ELF-1 (cell line): ENCODE measurements at regions not wholly inside any gene's neighbourhood (a gene's known extent, or its start where the extent isn't known, plus 50 kb on each side); places are given as distances from the start of the nearest gene placed in this dataset.

Source experiments
- DNase-seq: peaks from one replicate; pipeline ENCODE4 v3.0.0-alpha.2; 2016; ENCODE audit warnings: low read depth, low spot score

DNA sequence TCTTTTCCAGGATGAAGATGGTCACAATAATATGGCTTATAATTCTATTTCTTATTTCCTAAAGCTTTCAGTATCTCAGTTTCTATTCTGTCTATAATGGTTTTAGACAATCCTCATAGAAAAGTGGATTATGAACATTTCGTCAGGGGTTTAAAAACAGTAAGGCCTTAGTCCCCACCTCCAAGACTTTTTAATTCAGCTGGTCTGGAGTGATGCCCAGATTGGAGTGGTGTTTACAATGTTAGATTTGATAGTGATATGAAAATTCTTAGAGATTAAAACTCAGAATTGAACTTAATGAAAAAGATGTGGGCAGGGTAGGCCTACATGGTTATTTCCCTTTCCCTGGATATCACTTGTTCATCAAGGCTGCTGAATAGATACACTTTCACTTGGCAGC lies 1238.3 kb downstream of the SORCS3 start:
- no peak for DNase-seq

DNA sequence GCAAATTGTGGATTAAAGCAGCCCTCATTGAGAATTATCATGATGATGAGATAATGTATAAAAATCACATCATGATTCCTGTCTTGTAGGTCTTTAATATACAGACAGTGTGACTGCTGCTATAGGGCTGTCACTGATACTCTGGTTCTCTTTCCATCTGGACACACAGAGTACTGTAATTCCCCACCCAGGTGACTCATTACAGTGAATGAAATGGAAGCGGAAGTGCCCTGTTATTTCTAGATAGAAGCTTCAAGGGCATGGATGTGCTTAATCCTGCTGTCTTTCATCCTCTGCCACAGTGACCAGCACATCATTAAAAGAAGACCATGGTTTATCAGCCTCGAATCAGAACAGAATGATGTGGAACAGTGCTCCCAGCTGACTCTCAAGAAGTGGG lies 1234.0 kb downstream of the SORCS3 start:
- no peak for DNase-seq

DNA sequence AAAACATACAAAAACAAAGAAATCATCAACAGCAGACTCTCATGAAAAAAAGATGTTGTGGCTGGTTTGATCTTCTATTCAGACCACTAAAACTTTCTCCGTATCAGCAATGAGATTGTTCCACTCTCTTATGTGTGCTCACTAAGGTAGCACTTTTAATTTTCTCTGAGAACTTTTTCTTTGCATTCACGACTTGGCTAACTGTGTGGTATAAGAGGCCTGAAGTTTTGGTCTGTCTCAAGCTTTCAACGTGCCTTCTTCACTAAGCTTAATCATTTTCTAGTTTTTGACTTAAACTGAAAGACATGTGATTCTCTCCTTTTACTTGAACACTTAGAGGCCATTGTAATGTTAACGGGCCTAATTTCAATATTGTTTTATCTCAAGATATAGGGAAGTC lies 1231.6 kb downstream of the SORCS3 start:
- DNase-seq: no peak

DNA sequence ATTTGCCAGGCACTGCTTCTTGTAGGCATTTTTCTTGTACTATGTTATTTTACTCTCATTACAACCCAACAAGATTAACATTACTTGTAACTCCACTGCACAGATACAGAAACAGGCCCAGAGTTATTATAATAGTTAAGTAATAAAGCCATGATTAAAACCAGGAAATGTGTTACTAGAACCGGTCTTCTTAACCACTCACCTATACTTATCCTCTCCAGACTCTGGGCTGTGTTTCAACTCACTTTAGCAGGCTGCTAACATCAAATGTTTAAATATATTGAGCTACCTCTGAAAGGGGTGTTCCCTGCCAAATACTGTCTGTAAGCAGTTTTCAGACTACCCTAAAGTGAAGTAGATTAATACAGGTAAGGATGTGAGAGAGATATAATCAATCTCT lies 1227.8 kb downstream of the SORCS3 start:
- DNase-seq: no peak

DNA sequence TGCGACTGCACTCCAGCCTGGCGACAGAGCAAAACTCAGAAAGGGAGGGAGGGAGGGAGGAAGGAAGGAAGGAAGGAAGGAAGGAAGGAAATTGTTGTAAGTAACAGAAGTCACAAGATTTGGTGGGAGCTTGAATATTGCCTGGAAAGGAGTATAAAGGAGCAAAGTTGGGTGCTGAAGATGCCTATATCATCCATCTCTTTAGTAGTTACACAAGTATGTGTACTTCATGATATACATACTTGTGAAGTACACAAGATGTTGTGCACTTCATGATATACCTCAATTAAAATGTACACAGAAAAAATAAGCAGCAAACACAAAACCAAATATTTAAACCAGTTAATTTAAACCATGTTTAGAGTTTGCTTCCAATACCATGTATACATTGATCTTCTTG lies 1223.8 kb downstream of the SORCS3 start:
- no peak for DNase-seq

DNA sequence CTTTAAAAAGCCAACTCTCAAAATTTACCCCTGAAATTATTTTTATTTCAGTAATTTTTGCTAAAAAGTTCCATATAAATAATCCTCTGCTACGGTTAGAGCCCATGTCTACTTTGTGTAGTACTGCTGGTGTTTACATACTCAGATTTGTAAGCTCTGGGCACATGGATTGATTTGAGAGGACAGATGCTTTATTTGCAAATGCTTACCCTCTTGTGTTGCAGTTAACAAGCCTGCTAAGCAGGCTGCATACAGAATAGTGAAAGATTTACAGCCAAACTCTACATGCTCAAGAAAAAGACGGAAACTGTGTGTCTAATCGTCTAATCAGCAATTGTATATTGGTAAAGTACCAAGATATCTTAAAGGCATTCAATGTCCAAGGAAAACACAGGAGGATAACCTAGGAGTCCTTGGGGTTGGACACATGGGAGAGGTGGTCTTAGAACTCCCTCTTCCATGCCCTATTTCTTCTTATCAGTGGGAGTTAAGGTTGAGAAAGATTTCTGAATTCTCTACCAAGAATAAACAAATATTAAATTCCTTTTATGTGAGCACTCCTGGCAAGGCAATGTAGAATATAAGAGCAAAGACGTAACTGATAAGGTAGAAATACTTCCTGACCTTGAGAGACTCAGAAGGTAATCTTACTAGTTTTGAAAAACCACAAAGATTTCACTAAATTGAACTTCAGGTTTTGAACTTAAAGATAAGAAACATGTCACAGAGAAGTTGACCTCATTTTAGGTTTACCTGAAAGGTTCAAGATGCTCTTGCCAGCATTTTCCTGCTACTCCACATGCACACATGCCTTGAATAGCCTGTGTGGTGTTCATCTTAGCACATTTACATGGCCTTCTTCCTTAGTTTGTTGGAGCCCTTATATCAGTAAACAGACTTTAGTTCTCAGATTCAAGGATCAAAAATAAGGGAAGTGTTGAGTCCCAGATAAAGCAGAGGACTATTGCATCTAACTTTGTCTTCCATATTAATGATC lies 1216.5 kb downstream of the SORCS3 start:
- no peak for DNase-seq

DNA sequence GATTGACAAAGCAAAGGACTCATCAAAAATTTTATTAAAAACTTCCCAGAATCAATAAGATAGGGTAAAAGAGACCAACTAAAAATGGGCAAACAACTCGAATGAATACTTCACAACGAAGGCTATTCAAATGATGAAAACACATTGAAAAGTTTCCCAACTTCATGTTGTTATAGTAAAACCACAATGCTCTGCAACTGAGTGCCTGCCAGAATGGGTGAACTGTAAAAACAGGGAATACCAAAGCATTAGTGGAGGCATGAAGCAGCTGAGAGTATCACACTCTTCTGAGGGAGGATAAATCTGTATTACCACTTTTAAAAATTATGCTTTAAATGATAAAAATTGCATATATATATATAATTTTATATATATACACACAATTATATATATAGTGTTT lies 1214.7 kb downstream of the SORCS3 start:
- no peak for DNase-seq

DNA sequence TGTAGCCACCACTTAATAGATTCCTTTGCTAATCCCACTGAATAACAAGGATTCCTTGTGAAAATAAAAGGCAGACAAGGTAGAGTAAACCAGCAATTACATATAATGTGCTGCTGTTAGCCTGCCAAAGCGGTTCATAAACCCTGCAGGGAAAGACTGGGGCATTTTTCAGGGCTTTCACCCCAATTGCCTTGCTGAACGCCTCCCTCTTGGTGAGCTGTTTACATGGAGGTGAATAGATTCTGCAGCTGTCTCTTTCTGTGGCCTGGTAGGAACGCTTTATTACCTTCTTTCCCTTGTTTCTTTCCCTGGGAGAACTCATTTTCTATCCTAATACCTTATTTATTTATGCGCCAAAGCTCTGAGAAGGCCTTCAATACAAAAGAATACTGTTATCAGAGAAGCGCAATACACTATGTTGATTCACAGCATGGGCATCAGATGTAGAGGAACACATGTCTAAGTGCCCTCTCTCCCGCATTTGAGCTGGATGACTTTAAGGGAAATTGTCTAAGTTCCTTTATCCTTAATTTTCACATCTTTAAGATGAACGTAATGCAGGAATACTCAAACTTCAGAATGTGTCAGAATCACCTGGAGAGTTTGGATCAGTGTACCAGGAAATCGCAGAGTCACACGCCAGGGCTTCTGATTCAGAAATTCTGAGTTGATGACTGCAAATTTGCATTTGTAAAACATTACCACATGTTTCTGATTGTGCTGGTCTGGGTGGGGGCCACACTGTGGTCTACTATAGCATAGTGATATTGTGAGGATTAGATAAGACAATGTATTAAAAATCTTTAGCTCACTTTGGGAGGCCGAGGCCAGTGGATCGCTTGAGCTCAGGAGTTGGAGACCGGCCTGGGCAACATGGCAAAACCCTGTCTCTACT lies 1203.8 kb downstream of the SORCS3 start:
- DNase-seq: no peak

DNA sequence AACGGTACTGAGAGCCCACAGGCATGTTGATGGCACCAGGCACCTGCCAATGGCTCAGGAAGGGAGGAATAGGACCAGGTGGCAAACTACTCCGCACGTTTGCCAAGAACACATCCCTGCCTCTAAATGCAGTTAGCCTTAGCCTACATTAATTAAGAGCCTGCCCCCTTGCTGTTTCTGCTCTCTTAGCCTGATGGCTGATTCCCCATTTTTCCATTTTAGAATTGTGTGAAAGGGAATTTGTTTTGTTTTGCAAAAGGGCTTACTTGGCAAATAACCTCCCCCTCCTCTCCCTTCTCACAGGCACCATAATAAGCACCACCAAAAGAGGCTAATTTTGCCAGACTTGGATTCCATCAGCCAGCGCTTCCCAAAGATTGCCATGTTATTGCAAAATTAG lies 1203.2 kb downstream of the SORCS3 start:
- peak; percentile 3 for DNase-seq

DNA sequence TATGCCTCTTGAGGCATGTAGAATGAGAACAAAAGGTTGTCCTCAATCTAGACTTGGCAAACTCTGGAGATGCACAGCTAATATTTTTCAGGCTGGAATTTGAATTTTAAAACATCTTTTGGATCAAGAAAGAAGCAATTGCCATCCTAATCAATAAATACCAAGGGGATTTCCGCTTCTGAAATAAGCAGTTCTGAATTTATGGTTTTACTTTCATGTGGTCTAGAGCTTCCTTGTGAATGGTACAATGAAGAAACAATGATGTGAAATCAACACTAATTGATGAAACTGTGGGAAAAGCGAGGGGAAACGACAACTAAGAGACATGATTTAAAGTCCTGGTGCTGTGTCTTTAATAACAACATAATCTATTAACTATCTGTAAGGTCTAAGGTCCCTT lies 1202.7 kb downstream of the SORCS3 start:
- DNase-seq: no peak

DNA sequence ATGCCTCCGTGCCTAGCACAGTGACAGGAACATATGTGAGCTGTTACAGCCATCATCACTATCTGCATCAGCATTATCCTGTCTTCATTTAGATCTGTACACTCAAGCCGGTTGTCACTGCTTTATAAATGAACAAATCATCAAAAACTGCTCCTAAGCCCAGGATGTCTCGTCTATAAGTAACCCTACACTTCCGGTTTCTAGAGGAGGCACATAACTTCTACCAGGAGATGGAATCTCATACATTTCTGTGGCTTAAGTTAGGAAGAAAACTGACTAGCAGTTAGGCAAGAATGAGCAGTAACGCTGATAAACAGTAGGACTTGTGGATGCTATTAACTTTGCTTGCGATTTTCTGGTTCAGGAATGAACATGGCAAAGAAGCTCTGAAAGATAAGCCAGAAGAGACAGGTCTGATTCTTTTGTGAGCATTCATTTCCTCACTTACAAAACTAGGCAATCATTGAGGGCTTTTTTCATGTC lies 1199.2 kb downstream of the SORCS3 start:
- no peak for DNase-seq

DNA sequence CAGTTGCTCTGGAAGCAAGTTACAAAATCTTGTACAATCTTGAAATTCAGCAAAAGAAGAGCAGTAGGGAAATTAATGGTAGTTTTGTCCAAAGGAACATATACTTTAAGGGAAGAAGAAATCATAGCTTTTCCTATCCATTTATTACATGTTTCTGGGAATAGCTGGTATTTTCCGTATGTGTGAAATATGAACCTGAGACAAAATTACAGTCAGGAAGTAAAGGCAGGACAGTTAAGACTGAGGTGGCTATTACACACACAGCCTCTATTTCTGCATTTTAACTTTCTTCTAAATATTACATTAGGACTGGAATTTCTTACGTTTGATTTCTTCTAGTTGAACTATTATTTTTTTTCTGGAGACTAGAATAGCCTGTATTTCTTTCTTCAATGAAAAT lies 1197.3 kb downstream of the SORCS3 start:
- DNase-seq: no peak

DNA sequence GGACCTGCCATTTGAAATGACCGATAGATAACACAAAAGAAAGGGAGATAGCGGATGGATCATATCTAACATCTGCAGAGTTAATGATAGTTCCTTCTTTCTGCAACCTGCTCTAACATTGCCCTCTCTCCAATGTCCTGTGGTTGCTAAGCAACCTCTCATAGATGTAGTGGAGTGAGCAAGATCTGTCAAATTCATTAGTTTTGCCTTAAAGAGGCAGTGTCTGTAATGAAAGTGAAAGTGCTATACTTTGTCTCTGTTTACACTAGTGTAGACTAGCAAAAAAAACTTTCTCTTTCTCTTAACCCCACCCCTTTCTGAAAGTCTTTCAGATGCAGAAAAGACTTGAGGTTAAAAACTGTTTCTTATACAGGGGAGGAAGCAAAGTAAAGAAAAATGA lies 1196.9 kb downstream of the SORCS3 start:
- no peak for DNase-seq

DNA sequence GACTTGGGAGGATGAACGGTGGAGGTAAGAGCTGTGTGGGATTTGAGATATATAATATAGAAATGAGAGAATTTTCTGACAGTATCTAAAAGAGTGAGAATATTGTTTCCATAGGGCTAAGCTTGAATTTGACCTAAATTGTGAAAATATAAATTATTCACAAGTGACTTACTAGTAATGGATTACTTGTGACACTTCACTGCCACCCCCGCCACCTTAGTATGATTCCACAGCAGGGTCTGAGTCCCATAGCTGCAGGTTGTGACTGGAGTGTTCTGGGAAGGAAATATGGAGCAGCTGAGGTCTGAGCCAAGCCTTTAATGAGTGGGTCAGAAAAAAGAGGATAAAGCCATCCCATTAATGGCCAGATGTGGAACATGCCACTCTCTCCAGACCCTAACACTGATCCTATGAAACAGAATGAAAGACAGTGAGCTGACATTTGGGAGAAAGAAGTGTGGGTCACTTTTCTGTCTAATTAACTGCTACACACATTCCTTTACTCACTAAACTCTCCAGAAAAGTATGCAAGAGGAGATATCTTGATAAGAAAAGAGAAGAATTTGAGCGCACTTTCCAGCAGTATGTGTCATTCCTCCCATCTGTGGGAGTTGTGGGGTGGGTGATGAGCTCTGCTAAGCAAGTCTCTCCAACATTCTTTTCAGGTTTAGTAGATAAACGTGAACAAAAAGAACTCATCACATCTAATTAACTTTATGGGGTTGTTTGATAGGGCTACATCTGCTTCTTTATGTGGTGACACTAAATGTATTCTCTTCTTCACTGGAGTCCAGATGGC lies 1193.4 kb downstream of the SORCS3 start:
- no peak for DNase-seq

DNA sequence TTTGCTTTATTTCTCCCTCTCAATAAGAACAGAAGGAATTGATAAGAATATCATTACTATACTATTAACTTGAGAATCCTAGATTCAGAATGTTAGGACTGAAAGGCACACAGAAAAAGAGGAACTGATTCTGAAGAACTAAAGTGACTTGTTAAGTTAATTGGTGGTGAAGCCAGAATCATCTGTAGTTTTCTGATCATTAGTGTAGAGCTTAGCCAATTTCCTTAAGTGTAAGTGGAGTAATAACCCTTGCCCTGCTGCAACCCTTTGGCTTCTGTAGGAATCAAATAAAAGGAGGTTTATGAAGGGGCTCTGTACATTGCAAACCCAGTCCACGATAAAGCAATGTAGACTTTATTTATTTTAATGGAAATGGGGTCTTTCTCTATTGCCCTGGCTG lies 1186.0 kb downstream of the SORCS3 start:
- DNase-seq: no peak

DNA sequence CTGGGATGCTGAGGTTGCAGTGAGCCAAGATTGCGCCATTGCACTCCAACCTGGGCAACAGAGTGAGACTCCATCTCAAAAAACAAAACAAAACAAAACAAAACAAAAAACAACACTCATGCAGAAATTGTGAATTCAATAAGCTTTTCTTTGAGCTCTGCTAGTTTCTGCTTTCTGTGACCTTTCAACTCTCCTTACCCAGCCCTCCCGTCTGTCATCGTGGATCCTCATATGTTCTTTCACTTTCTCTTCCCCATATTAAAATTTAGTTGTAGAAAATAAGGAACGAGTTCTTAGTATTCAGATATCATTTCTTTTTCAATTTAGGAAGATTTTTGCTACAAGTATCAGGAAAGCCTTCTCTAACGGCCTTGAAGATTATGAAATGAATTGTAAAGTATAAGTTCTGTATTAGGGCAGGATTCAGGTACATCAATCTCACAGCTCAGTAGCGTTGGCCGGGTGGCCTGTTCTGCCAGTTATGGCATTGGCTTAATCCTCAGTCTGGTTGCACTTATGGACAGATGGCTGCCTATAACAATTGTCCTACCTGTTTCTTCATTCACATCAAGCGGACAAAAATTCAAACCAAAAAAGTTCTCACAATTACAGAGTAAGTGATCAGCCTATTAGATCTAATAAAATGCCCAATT lies 1167.0 kb downstream of the SORCS3 start:
- DNase-seq: no peak

DNA sequence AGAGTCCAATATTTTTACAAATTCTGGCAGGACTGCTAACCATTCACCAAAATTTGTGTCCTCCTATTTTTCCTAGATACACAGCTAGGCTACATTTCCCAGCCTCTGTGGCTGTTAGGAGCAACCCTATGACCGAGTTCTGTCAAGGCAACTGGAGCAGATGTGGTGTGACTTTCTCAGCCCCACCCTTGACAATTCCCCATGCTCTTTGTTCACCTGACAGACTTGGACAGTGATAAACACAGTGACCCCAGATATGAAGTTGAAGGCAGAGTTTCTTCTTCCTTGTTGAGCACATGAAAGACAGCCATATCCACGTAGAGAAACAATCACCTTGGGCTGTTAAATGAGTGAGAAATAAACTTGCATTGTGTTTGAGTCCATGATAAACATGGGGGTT lies 1162.1 kb downstream of the SORCS3 start:
- DNase-seq: no peak

DNA sequence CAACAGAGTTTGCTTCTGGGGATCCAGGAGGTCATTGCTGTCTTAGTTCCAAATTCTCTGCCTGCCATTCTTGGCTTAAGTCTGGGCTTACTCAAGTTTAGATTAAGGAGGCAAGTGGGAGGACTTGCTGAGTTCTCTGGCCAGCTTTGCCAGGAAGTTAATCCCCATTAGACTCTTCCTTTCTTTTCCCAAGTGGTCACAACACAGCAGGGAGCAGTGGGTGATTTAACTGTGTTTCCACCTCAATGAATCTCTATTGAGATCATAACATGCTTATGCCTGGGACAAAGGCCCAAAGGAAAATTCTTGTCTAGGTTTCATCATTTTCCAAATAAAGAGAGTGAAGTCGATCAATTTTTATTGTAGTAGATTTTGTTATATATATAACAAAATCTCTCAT lies 1159.6 kb downstream of the SORCS3 start:
- no peak for DNase-seq

DNA sequence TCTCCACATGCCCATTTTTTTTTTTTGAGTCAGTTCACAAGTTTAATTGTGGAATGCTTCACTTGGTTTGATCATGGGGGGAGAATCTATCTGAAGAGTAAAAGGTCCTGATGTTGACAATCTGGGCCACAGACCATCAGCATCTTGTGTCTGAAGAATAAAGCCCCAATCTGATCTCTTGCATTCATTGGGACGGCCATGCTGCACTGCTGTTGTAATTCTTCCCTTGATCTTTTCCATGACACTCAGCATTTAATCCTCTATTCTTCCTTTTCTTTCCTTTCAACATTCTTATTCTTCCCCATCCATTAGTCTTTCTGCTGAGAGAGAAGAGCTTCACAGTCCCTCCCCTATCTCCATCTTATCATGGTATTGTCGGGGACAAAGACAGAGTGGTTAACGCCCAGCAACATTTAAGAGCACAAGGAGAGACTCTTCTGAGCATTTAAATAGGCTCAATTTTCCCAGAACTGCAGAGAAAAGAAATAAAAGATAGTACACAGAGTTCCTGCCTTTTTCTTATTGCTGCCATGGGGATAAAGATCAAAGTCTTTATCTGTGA lies 1157.3 kb downstream of the SORCS3 start:
- DNase-seq: no peak

DNA sequence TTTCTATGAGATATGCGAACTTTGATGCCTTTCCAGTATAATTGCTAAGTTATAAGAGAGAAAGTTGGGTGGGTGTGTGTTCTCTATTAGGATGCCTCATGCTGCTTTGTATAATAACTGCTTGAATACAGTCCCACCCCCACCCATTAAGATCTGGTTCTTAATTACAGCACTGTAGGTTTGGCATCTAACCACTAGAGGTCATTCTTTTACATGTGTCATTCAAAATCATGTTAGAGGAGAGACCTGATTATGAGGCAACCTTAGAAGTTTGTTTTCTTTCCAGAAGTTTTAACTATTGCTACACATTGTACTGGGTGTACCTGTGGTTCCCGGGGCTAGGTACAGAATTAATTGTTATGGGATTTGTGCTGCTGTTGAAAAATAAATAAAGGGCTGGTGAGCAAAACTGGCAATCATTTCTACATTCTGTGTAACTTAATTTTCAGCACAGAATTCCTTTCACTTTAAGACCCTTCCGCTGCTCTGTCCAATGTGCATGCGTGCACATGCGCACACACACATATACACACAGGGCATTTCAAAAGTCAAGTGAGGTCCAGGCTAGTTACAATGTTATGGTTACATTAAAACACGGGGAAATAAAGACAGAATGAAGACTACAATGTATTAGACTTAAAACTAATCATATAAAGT lies 1156.3 kb downstream of the SORCS3 start:
- no peak for DNase-seq
